SU-DHL-6 (cell line): ENCODE measurements at regions not wholly inside any gene's neighbourhood (a gene's known extent, or its start where the extent isn't known, plus 50 kb on each side); places are given as distances from the start of the nearest gene placed in this dataset.

Source experiments
- H2AFZ ChIP-seq: fragments of 200-600 bp; sonication (generic); 2 replicates; pipeline ENCODE4 v1.6.1; 2014; ENCODE audit warnings: low read depth, mild to moderate bottlenecking, moderate library complexity, mixed read lengths, antibody characterized with exemption, low read length; ENCODE audit not compliant: severe bottlenecking
- H3F3A ChIP-seq: fragments of 200-600 bp; shearing (Covaris generic); 2 replicates; pipeline ENCODE4 v1.6.0; 2016; ENCODE audit warnings: antibody characterized with exemption, mild to moderate bottlenecking; ENCODE audit not compliant: insufficient read depth
- H3K27ac ChIP-seq: fragments of 200-600 bp; sonication (generic); 2 replicates; pipeline ENCODE4 v1.5.1; 2016; ENCODE audit warnings: low read depth, mild to moderate bottlenecking, low read length, moderate library complexity, mixed read lengths
- H3K27me3 ChIP-seq: fragments of 200-600 bp; sonication (generic), shearing (Covaris generic); 2 replicates; pipeline ENCODE4 v1.6.0; 2014; ENCODE audit warnings: mild to moderate bottlenecking, low read length
- H3K36me3 ChIP-seq: fragments of 200-600 bp; sonication (generic); 2 replicates; pipeline ENCODE4 v1.6.1; 2014; ENCODE audit warnings: mild to moderate bottlenecking, low read length, mixed read lengths
- H3K4me2 ChIP-seq: fragments of 300-600, 200-600 bp; shearing (Covaris generic), sonication (generic); 2 replicates; pipeline ENCODE4 v1.6.0; 2014; ENCODE audit warnings: low read length, low read depth, mild to moderate bottlenecking; ENCODE audit not compliant: poor library complexity, severe bottlenecking
- H3K4me3 ChIP-seq: fragments of 200-600 bp; sonication (generic); 2 replicates; pipeline ENCODE4 v1.5.1; 2014; ENCODE audit warnings: antibody characterized with exemption, low read length, mild to moderate bottlenecking, mixed read lengths; ENCODE audit not compliant: insufficient read depth, poor library complexity, severe bottlenecking
- H3K79me2 ChIP-seq: fragments of 200-600 bp; sonication (generic); 2 replicates; pipeline ENCODE4 v1.6.1; 2014; ENCODE audit warnings: mild to moderate bottlenecking, low read length, moderate library complexity; ENCODE audit not compliant: insufficient read depth
- H3K9ac ChIP-seq: fragments of 200-600 bp; sonication (generic); 2 replicates; pipeline ENCODE4 v1.7.0; 2014; ENCODE audit warnings: mild to moderate bottlenecking, low read length
- H3K9me2 ChIP-seq: fragments of 200-600 bp; sonication (generic); replicated peaks from 2 replicates; pipeline ENCODE4 v1.6.1; 2014; ENCODE audit warnings: low read length; ENCODE audit not compliant: insufficient read depth
- H3K9me3 ChIP-seq: fragments of 200-600 bp; sonication (generic); 2 replicates; pipeline ENCODE4 v1.6.1; 2014; ENCODE audit warnings: low read length, mixed read lengths; ENCODE audit not compliant: insufficient read depth
- H4K20me1 ChIP-seq: fragments of 200-600 bp; sonication (generic); 2 replicates; pipeline ENCODE4 v1.6.1; 2014; ENCODE audit warnings: low read depth, mild to moderate bottlenecking, antibody characterized with exemption, low read length, moderate library complexity, mixed read lengths
- EZH2phosphoT487 ChIP-seq: fragments of 200-600 bp; sonication (generic), shearing (Covaris generic); conservative IDR thresholded peaks from 2 replicates; pipeline ENCODE4 v1.6.1; 2018; ENCODE audit warnings: mild to moderate bottlenecking, antibody characterized with exemption, low read length, moderate library complexity, mixed read lengths
- TF ChIP-seq, protein P1 (sequence below): fragments of 200-600 bp; sonication (generic); IDR thresholded peaks from one replicate; pipeline ENCODE4 v1.5.1; 2017; ENCODE audit warnings: antibody characterized with exemption, mild to moderate bottlenecking, low read length, moderate library complexity; ENCODE audit not compliant: insufficient read depth, poor library complexity, severe bottlenecking

DNA sequence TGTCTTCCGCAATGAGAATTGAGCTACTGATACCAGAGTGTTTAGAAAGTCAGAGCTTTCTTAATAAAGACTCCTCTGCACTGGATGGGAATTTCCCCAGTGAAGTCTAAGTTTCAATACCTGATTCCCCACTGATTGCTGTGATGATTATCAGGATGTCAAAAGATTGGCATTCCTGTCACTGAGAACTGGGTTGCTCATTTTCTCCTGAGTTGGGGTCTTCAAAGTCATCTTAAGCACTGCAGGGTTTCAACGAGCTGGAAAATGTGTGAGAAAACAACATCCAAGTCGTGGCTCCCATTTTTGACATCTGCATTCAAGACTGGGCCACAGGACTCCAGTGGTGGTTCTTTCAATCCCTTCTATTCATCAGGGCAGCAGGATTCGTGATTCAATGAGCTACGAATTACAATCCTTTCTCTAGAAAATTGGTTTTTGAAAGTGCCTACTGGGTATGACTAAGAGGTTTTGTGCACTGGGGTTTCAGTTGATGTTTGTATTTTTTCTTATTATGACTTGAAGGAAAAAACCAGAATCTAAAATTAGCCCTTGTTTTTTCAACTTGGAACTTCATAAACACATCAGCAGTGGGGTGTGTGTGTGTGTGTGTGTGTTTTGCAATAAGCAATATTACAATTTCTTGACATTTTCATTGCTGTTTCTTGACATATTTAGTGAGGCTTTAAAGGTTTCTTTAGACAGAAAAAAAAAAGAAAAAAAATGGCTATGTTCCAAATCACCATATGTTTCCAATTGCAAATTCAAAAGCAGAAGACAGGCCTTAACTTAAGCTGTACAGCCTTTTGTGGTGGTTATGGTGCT, 233.0 kb downstream of the FAM76B start:
- Histone ChIP-seq H3K4me2 (no peak overlapping the region), H3K9me3 (no peaks in the 10 kb centered on the region), H3K27me3 (no peaks in the 10 kb centered on the region), H3K27ac (no peak overlapping the region), H3K36me3 (no peaks in the 10 kb centered on the region), H3K79me2 (no peaks in the 10 kb centered on the region), H4K20me1 (no peaks in the 10 kb centered on the region), H3K9me2 (no peaks in the 10 kb centered on the region), H3K9ac (no peak overlapping the region), H3K4me3 (no peak overlapping the region), H2AFZ (no peak overlapping the region), H3F3A (no peaks in the 10 kb centered on the region)
- no peak for TF ChIP-seq EZH2phosphoT487
- TF ChIP-seq, protein P1, sequence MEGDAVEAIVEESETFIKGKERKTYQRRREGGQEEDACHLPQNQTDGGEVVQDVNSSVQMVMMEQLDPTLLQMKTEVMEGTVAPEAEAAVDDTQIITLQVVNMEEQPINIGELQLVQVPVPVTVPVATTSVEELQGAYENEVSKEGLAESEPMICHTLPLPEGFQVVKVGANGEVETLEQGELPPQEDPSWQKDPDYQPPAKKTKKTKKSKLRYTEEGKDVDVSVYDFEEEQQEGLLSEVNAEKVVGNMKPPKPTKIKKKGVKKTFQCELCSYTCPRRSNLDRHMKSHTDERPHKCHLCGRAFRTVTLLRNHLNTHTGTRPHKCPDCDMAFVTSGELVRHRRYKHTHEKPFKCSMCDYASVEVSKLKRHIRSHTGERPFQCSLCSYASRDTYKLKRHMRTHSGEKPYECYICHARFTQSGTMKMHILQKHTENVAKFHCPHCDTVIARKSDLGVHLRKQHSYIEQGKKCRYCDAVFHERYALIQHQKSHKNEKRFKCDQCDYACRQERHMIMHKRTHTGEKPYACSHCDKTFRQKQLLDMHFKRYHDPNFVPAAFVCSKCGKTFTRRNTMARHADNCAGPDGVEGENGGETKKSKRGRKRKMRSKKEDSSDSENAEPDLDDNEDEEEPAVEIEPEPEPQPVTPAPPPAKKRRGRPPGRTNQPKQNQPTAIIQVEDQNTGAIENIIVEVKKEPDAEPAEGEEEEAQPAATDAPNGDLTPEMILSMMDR: no peak

DNA sequence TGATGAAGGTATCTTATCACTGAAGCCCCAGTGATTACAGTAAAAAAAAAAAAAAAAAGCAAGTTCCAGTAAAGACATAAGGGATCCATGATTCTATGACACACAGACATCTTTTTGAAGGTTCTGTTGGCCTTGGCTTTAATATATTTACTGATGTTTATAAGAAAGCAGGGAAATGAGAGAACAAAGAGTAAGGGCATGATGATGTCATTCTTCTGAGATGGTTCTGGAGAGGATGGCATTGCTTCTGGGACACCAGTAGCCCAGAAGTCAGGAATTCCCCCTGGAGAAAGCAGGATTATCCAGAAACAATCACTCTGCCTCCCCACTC, 233.6 kb downstream of the FAM76B start:
- Histone ChIP-seq H3K27ac (no peak overlapping the region), H4K20me1 (no peaks in the 10 kb centered on the region), H3K9me3 (no peaks in the 10 kb centered on the region), H3K27me3 (no peaks in the 10 kb centered on the region), H2AFZ (no peak overlapping the region), H3K4me3 (no peak overlapping the region), H3K9me2 (no peaks in the 10 kb centered on the region), H3K36me3 (no peaks in the 10 kb centered on the region), H3K79me2 (no peaks in the 10 kb centered on the region), H3K9ac (no peak overlapping the region), H3F3A (no peaks in the 10 kb centered on the region), H3K4me2 (no peak overlapping the region)
- TF ChIP-seq, protein P1: no peak
- no peak for TF ChIP-seq EZH2phosphoT487

DNA sequence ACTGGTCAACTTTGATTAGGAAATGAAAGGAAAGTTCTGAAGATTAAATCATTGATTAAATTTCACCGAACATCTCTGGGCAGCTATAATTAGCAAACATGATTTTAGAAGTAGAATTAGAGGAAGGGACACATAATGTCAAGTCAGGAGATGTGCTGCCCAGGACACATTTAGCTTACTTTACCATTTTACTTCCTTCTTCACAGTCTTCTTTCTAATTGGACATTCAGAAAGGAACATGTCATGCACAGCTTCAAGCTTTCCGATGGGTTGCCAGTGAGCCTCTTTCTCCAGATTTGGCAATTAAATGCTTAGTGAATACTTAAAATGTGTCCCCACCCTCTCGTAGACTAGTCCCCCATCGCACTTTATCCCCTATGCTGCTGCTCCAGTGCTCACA, 234.7 kb downstream of the FAM76B start:
- Histone ChIP-seq H3K9me2 (no peaks in the 10 kb centered on the region), H3K27me3 (no peaks in the 10 kb centered on the region), H3K79me2 (no peaks in the 10 kb centered on the region), H2AFZ (no peak overlapping the region), H4K20me1 (no peaks in the 10 kb centered on the region), H3K36me3 (no peaks in the 10 kb centered on the region), H3K4me2 (no peak overlapping the region), H3K4me3 (no peak overlapping the region), H3F3A (no peaks in the 10 kb centered on the region), H3K27ac (no peak overlapping the region), H3K9me3 (no peaks in the 10 kb centered on the region), H3K9ac (no peak overlapping the region)
- TF ChIP-seq, protein P1: no peak
- no peak for TF ChIP-seq EZH2phosphoT487
